ENCODE measurements at regions not wholly inside any gene's neighbourhood (a gene's known extent, or its start where the extent isn't known, plus 50 kb on each side); places are given as distances from the start of the nearest gene placed in this dataset.

DNA sequence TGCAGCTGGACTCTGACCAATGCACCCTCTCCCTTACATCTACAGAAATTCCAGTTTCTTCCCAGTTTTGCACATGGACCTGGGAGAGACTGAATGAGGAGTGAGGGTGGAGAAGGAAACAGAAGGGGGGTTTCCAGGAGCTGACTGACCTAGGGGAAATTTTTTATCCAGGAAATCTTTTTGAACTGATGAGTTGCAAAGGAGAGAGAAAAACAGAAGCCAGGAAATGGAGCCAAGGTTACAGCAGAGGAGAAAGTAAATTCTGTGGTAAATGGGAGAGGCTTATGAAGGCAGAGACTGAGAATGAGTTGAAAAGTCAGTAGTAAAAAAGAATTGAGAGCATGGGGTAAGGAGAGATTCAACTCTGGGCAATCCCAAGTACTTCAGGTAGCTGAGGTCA lies 192.8 kb downstream of the SMIM20 start:
- DNase-seq: no peak

DNA sequence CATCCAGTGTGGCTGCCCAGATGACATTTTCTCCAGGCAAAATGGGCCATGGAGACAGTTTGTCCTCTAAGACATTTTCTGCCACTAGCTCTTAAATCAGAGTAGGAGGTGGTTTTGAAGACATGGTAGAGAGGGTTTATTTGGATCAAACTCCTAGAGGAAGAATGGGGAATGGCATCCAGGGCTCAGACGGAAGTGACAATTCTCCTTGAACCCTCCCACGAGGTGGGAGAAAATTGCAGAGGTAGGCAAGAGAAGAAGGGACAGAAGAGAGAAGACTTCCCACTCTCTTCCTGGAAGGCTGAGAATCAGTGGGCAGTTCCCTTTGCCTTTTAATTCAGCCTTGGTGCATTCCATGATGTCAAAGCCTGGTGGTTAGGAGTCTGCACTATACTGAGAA lies 194.0 kb downstream of the SMIM20 start:
- no peak for DNase-seq

DNA sequence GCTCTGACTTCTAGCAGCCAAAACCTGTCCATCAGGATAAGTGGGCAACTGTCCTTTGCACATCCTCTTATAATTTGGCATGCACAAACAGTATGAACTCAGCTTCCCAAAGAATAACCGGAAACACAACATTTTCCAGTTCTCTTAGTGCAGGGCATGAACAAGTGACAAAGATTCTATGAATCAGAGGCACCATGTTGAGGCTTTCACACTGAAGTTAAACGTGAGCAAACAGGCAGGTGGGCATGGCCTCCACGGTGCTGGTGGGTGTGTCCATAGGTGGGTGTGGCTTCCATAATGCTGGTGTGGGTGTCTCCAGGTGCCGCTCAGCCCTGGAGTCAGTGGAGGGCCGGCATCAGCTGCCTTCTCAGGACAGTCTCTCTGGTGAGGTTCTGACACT lies 196.5 kb downstream of the SMIM20 start:
- no peak for DNase-seq

- no peak for DNase-seq
Observed at GRCh38 chr4:26113339-26113940, 199.4 kb downstream of the SMIM20 start.

DNA sequence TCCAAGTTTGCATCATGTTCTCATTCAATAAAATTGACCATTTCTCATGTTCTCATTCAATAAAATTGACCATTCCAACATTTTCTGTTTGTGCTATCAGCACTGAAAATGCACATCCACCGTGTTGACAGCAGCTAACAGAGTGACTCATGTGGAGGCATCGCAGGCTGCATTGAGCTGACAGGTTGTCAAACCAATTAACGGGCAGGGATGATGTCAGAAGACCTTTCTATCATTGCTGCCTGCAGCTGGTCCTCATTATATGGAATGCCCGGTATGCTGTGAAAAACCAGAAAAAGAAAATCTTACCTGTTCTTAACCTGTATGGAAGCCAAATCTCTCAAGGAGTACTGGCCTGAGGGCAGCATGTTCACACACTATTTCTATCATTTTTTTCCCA lies 202.0 kb downstream of the SMIM20 start:
- no peak for DNase-seq

- DNase-seq: no peak
Observed at GRCh38 chr4:26120098-26120825, 200.6 kb upstream of the RBPJ start.

DNA sequence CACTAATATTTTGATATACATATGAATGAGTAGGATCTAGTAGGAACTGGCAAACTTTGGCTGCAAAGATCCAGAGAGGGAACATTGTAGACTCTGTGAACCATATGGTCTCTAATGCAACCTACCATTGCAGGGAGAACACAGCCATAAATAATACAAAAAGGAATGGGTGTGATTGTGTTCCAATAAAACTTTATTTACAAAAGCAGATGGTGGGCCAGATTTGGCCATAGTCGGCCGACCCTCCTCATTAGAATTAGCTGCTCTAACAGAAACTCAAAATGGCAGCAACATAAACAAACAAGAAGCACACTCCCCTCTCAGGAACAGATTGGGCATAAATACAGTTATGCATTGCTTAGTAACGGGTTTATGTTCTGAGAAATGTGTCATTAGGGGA lies 198.1 kb upstream of the RBPJ start:
- DNase-seq: no peak

DNA sequence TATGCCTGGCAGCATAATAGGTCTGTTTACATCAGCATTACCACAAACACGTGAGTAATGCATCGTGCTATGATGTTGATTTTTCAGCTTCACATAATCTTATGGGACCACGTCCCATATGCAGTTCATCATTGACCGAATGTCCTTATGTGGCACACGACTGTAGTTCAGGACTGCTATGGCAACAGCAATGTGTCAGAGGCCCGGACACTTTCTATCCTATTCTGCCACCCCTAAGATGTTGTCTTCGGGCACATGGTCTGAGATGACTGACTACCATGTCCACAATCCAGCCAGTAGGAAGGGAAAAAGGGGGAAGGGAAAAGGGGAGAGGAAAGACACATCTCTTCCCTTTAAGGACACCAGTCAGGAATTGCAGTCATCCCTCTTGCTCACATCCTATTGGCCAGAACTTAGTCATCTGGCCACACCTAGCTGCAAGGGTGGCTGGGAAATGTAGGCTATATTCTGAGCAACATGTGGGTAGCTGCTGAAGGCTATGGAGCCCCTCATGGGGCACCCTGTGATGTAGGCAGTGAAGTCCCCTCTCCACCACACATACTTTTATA lies 196.0 kb upstream of the RBPJ start:
- DNase-seq: no peak

DNA sequence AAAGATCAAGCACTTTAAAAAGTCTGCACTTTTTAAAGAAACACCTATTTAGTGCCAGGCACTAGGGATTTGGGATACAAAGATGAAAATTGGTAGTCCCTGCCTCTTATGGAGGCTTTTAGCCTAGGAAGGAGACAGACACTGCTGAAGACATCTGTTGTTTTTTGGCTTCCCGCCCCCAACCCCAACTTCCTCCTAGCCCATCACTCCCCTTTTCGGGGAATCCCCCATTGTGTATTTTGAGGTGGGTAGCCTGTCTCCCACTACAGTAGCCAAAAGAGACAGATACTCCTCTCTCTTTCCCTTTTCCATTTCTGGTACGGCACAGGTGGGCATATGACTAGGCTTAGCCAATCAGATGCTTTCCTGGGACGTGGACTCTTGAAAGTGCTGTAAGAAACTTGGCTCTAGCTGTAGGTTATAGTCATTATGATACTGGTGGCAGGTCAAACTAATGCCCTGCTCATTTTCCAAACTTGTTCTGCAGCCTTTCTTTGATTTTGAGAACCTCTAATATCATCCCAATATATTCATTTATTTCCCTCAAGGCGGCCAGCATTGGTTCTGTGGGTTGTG lies 194.6 kb upstream of the RBPJ start:
- no peak for DNase-seq

GRCh38 chr4:26126994-26127393 lies 193.8 kb upstream of the RBPJ start:
- no peak for DNase-seq

DNA sequence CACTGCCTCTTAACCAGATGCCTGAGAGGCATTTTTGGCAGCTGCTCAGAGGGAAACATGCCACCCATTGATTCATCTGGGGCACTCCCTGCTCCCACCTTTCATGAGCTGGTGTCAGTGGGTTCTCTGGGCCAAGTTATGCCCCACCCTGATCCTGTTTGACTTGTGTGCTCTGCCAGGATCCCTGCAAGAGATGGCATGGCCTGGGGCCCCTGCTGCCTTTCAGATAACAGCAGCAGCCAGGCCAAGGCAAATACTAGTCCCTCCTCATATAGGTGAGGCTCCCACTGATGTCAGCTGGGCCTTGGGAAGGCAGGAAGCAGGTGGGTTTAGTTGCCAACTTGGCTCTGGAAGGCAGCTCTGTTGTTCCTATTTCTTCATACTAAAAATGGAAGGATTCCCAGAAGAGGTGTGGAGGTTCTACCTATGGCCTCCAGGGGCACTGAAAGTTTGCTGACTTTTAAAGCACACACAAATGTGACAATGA lies 192.9 kb upstream of the RBPJ start:
- no peak for DNase-seq

- DNase-seq: peak; percentile 84
Observed at GRCh38 chr4:26130173-26130572, 190.6 kb upstream of the RBPJ start.

DNA sequence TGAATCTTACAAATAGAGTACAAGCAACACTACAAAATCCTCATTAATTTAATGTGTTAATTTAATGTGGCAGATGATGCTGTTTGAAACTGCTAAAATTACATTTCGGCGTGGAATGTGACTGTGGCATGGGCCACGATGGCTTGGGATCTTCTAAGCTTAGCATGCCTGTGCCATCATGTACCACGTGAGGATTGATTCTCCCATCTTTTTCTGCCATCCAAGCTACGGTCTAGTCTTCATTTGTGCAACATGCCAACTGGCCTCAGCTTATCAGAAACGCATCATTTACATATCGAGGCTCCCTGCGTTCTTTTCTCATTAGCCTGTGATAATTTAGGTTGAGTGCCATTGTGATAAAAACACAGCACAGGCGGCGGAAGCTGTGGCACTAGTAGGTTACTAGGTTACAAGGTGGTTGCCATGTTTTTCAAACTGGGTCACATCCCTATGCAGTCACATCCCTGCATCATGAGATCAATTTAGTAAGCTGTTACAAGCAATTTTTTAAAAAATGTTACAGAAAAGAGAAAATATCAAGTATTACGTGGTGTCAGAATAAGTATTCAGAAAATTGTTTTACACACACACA lies 189.9 kb upstream of the RBPJ start:
- DNase-seq: no peak

DNA sequence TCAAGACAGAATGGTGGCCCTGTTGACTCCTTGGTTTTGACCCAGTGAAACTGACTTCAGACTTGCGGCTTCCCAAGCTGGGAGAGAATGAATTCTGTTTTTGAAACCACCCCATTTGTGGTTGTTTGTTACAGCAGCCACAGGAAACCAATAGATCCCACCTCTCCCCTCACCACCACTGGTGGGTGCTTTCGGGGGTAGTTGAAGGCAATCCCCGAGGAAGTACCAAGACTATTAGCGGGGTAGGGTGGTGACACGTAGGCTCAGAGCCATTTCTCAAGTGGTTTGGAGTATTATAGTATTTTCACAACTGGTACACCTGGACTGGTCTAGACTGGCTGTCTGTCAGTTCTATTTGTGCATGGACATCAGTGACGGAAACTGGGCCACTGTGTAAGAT lies 189.1 kb upstream of the RBPJ start:
- DNase-seq: peak; percentile 69

DNA sequence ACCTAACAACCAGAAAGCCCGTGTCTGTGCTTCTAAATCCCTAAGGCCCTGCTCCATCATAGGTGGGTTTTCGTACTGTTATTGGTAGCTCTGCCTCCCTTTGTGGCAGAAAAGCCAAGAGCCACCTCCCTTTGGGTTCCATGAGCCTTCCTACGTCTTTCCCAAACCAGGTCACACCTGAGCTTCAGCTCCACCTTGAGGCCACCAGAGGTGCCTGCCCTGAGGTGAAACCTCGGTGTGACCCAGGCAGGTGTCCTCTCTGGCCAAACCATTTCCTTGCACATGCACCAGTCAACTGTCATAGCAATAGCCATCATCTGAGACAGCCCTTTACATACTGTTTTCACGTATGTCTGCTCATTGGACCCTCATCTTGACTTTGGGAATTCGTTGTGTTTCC lies 188.0 kb upstream of the RBPJ start:
- no peak for DNase-seq

GRCh38 chr4:26133840-26134239 lies 187.0 kb upstream of the RBPJ start:
- DNase-seq: peak; percentile 59

DNA sequence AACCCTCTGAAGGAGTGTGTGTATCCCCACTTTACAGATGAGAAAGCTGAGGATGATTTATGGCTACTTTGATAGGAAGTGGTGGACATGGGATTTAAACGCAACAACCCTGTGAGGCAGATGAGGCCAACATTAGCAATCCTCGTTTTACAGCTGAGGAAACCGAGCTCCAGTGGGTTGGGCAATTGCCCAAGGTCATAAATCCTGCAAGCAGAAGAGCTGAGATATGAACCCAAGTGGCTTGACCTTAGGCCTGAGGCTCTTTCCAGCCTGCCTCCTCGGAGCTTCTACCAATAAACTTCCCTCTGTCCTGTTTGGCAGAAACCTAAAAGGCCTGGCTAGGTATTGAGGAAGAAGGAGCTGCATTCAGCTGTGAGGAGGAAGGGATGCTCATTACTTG lies 185.5 kb upstream of the RBPJ start:
- DNase-seq: no peak

- no peak for DNase-seq
Observed at GRCh38 chr4:26136615-26137014, 184.2 kb upstream of the RBPJ start.

- DNase-seq: no peak
Observed at GRCh38 chr4:26137288-26137687, 183.5 kb upstream of the RBPJ start.

DNA sequence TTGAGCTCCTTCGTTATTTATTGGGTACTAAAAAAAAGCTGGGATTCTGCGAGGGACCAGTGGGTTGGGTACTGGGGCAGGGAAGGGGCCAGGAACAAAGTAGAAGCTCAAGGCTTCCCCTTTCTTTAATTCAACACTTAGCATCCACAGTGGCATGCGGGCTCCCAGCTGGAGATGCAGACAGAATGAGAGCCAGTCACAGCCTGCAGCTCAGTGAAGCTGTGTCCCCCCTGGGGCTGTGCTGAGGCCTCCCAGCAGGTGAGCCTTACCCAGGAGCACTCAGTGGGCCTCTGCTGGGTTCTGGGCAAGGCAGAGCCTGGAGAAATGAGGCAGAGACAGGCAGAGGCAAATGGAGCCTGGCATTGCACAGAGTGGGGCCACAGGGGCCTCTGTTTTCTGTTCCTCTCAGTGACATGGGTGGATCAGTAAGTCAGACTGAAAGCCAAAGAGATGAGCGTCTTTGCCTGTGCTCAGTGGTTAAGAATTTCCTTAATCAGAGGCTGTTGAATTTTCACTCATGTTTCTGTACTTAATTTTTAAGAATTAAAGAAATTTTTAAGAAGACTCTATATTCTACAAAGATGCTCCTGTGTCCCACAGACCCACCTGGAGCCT lies 181.4 kb upstream of the RBPJ start:
- no peak for DNase-seq

DNA sequence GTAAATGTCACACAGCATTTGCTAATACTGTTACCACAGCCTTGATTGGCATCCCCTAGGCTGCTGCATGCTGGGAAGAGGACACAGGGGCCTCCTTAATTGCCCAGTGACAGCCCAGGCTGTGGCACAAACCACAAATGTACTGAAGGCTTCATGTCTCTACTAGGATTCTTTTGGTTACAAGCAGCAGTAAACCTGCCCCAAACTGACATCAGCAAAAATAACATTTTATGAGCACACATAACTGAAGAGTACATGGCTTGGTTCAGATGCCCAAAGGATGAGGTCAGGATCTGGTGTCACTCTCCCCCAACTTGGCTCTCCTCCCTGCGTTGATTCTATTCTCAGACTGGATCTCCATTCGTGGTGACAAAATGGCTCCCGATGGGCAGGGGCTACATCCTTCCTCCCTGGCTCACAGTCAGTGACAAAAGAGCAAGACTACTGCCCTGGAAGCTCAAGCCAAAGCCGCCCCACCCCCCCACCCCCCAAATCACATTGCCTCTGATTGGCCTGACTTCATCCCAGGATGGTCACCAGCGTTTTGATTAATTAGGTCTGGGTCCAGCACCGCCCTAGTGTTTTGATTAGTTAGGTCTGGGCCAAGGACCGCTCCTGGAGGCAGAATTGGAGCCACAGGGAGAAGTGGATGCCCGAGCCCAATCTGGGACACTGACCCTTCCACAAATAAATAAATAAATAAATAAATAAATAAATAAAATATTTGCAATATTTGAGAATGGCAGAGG lies 180.5 kb upstream of the RBPJ start:
- no peak for DNase-seq

DNA sequence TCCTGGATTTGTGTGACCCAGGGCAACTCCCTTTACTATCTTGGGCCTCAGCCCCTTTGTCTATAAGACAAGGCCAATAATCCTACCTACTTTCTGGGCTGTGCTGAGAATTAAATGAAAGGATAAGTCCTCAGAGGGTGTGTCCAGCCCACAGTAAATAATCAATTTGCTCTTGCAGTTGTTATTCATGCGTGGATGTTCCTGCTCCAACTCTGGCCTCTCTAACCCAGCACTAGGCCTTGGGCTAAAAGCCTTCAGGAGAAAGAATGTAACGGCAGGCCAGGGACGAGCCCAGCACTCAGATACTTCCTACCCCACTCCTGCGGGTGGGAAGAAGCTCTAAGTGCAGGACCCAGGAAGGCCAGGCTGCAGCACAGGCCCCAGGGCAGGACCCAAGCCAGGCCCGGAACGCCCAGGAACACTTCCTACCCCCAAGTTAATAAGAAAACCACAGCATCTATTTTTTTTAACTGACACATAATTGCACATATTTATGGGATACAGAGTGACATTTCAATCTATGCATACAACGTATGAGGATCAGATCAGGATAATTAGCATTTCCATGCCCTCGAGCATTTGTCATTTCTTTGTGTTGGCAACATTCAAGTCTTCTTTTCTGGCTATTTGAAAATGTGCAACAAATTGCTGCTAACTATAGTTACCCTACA lies 179.6 kb upstream of the RBPJ start:
- no peak for DNase-seq

Data from activated CD4-positive, alpha-beta T cell treated with anti-CD3 and anti-CD28 coated beads, Interleukin-10, Interleukin-2, amounts not matched to agents 100 ng/mL and 50 ng/mL, durations not matched to agents 16 hours and 8 hours (primary cell).